ENCODE measurements at regions not wholly inside any gene's neighbourhood (a gene's known extent, or its start where the extent isn't known, plus 50 kb on each side); places are given as distances from the start of the nearest gene placed in this dataset.

- TF ChIP-seq ZBTB7A (IDR thresholded peaks at IDR 0.05; ENCODE audit: low read depth), result no peak
- no peak for TF ChIP-seq CEBPB (IDR thresholded peaks at IDR 0.05)
- no peak for TF ChIP-seq TCF12 (IDR thresholded peaks at IDR 0.05; ENCODE audit: low read depth)
- TF ChIP-seq MAX (IDR thresholded peaks at IDR 0.05), result no peak
- no peak for TF ChIP-seq NFIC (IDR thresholded peaks at IDR 0.05)
- TF ChIP-seq REST (IDR thresholded peaks at IDR 0.05; ENCODE audit: low read depth), result no peak
Observed at GRCh38 chrX:35392232-35392631, 405.9 kb upstream of the MAGEB16 start.

- TF ChIP-seq USF1 (IDR thresholded peaks at IDR 0.05) (no peak), TEAD4 (IDR thresholded peaks at IDR 0.05) (no peak), ZBTB7A (IDR thresholded peaks at IDR 0.05; ENCODE audit: low read depth) (no peak), FOXM1 (IDR thresholded peaks at IDR 0.05; ENCODE audit: borderline replicate concordance, low read depth) (no peak), CEBPB (IDR thresholded peaks at IDR 0.05) (no peak), NFIC (IDR thresholded peaks at IDR 0.05) (no peak), CREB1 (IDR thresholded peaks at IDR 0.05; ENCODE audit: low read depth) (no peak), EP300 (IDR thresholded peaks at IDR 0.05; ENCODE audit: borderline replicate concordance) (no peak), TCF12 (IDR thresholded peaks at IDR 0.05; ENCODE audit: low read depth) (no peak), REST (IDR thresholded peaks at IDR 0.05; ENCODE audit: low read depth) (no peak), EGR1 (IDR thresholded peaks at IDR 0.05) (no peak), TAF1 (IDR thresholded peaks at IDR 0.05; ENCODE audit: low read depth) (no peak), YY1 (IDR thresholded peaks at IDR 0.05; ENCODE audit: low read depth) (no peak), MAX (IDR thresholded peaks at IDR 0.05) (no peak), RAD21 (IDR thresholded peaks at IDR 0.05; ENCODE audit: low read depth) (no peak)
Observed at GRCh38 chrX:35406386-35406785, 391.8 kb upstream of the MAGEB16 start.

- TF ChIP-seq NFIC (IDR thresholded peaks at IDR 0.05) (no peak), TCF12 (IDR thresholded peaks at IDR 0.05; ENCODE audit: low read depth) (no peak), CEBPB (IDR thresholded peaks at IDR 0.05) (no peak)
Observed at GRCh38 chrX:35416782-35417181, 381.4 kb upstream of the MAGEB16 start.

- TF ChIP-seq REST (IDR thresholded peaks at IDR 0.05; ENCODE audit: low read depth) (no peak), NFIC (IDR thresholded peaks at IDR 0.05) (no peak), FOXM1 (IDR thresholded peaks at IDR 0.05; ENCODE audit: borderline replicate concordance, low read depth) (no peak), CREB1 (IDR thresholded peaks at IDR 0.05; ENCODE audit: low read depth) (no peak), ZBTB7A (IDR thresholded peaks at IDR 0.05; ENCODE audit: low read depth) (no peak), EGR1 (IDR thresholded peaks at IDR 0.05) (no peak), TEAD4 (IDR thresholded peaks at IDR 0.05) (no peak), EP300 (IDR thresholded peaks at IDR 0.05; ENCODE audit: borderline replicate concordance) (no peak), TAF1 (IDR thresholded peaks at IDR 0.05; ENCODE audit: low read depth) (no peak), USF1 (IDR thresholded peaks at IDR 0.05) (no peak), MAX (IDR thresholded peaks at IDR 0.05) (no peak), YY1 (IDR thresholded peaks at IDR 0.05; ENCODE audit: low read depth) (no peak), TCF12 (IDR thresholded peaks at IDR 0.05; ENCODE audit: low read depth) (no peak), CEBPB (IDR thresholded peaks at IDR 0.05) (no peak), RAD21 (IDR thresholded peaks at IDR 0.05; ENCODE audit: low read depth) (no peak)
Observed at GRCh38 chrX:35432056-35432455, 366.1 kb upstream of the MAGEB16 start.

Data from Ishikawa (cell line).